NCI-H2081 treated with DMSO at 0.1 percent for 48 hours (cell line): ENCODE measurements at regions not wholly inside any gene's neighbourhood (a gene's known extent, or its start where the extent isn't known, plus 50 kb on each side); places are given as distances from the start of the nearest gene placed in this dataset.
"Not testable (repeated sequence)": the region's sequence is repeated elsewhere in the genome, so short reads cannot be mapped to it uniquely, and the experiment has no call there.

Experiments used
- DNase-seq: peaks from one replicate; lab custom pipeline; 2025; lab: John Stamatoyannopoulos, UW

DNA sequence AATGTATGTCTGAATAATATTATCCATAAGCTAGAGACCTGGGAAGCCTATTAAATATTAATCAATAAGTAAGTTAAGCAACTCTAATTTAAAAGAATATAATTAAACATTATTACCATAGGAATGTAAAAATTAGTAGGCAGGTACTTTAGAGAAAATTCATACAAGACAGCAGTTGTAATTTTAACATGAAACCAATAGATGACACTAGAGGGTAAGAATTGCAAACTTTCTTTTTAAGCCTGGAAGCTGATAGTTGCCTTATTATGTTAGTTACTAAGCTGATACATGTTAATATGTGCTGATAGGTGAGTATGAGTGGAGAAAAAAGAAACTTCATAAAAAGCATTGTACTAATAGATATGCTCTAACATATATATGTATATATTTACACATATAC lies 1157.4 kb downstream of the FAM133A start:
- peak; percentile 11 for DNase-seq

DNA sequence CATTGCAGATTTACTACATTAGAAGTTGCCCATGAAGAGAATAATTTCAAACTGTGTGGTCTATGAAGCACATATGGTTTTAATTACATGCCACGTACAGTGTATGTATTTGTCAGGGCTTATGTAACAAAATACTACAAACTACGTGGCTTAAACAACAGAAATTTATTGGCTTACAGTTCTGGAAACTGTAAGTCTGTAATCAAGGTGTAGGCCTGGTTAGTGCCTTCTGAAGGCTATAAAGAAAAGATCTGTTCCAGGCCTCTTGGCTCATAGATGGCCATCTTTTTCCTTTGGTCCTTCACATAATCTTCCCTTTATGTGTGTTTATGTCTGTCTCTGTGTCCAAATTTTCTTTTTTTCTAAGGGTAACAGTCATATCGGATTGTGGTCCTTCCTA lies 1160.2 kb downstream of the FAM133A start:
- DNase-seq, result no peak

DNA sequence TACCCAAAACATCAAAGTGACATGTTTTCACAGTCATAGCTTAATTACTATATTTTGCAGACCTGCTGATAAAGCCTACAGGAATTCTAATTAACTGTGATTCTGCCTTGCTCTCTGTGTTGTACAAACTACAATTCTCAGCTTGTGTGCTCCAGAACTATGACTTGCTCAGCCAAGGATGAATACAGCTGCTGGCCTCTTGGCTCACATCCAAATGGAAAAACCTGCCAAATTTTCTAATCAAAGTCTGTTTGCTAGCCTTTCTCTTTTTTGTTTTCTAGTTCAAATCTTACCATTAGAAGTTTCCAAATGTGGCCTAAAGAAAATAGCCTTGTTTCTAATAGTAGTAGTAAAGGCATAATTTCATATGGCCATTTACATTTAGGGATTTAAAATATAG lies 1176.8 kb downstream of the FAM133A start:
- DNase-seq, result peak; percentile 71

DNA sequence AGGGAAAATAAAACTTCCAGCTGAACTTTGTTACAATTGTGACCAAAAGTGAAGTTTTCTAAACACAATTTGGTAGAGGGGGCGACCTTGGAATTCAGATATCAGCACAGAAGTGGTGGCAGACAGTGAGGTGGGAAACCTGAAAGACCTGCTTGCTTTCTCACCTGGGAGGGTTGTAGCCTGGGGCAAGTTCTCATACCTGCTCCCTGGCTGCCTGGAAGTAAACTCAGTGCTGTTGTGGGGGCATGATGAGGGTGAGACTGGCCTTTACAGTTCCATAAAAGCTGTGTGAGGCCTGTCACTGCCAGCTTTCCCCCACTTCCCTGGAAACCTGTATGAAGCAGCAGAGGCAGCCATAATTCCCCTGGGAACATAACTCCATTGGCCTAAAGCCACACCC lies 1180.2 kb downstream of the FAM133A start:
- no peak for DNase-seq

DNA sequence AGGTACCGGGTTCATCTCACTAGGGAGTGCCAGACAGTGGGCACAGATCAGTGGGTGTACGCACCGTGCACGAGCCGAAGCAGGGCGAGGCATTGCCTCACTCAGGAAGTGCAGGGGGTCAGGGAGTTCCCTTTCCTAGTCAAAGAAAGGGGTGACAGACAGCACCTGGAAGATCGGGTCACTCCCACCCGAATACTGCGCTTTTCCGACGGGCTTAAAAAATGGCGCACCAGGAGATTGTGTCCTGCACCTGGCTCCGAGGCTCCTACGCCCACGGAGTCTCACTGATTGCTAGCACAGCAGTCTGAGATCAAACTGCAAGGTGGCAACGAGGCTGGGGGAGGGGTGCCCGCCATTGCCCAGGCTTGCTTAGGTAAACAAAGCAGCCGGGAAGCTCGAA lies 1188.5 kb downstream of the FAM133A start:
- DNase-seq, result not testable (repeated sequence)

DNA sequence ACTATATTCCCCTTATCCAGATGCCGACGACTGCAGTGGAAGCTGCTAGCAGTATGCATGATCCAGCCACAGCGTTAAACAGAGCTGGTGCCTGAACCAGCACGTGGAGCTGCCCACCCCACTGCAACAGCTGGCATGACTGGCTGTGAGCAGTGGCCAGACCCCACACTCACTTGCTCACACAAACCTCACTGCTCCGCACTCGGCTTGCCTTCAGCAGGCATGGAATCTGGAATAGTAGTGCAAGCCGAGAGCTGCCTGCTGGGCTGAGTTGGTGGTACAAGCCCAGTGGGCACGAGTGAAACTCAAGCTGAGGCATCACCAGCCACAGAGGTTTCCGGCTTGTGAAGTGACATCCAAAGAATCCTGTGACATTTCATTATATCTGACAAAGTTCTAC lies 1197.6 kb downstream of the FAM133A start:
- DNase-seq, result no peak

DNA sequence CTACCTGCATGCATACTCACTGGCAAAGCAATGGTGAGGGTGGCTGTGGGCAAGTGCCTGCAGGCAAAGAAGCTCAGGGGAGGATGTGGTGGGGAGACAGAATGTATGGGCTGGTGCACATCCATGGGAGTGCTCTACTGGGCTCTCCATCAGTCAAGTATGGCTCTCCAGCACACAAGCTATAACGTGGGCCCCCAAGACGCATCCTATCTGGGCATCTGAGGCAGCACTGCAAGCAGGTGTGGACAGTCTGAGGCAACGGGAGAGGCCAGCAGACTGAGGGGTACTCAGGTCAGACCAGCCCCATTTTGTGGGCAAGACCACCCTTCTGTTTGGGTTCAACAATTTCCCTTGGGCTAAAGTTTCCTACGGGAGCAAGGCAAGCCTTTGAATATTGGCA lies 1227.8 kb downstream of the FAM133A start:
- DNase-seq, result no peak

DNA sequence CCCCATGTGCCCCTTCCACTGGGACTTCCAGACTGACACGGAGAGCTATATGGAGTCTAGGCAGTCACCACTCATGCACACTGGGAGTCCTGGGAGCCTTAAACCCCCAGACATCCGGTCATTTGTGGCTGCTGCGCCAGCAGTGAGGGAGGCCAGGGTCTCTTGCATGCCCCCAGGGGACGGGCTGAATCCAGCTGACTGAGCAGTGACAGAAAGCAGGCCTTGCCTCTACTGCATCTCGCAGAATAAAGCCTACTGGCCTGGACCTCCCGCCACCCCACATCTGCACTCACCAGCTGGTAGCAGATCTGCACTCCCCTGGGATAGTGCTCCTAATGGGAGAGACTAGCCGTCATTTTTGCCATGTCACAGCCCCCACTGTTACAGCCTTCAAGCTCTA lies 1234.2 kb downstream of the FAM133A start:
- DNase-seq, result no peak

DNA sequence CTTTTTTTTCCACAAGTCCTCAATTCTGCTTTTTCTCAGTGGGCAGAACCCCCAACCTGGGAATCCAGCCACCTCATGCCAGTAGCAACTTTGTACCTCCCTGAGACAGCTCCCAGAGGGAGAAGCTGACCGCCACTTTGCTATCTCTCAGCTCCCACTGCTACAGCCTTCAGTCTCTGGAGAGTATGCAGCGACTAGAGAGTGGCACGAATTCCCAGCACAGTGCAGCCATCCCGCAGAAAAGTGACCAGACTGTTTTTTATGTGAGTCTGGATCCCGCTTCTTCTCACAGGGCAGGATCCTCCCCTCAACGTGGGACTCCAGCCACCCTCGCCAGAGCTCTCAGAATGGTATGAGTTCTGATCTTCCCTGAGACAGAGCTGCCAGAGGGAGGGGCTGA lies 1234.6 kb downstream of the FAM133A start:
- no peak for DNase-seq

DNA sequence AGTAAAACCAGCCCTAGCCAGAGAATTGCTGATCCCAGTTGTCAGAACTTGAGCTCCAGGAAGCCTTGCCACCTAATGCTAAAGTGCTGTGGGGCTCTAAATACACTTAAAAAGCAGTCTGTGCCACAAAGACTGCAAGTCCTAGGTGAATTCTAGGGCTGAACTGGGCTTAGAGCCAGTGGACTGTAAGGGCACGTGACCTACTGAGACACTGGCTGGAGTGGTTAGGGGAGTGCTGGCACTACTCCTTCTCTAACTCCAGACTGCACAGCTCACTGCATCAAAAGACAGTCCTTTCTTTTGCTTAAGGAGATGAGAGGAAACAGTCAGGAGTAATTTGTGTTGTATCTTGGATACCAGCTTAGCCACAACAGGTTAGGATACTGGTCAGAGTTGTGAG lies 1240.2 kb downstream of the FAM133A start:
- no peak for DNase-seq

DNA sequence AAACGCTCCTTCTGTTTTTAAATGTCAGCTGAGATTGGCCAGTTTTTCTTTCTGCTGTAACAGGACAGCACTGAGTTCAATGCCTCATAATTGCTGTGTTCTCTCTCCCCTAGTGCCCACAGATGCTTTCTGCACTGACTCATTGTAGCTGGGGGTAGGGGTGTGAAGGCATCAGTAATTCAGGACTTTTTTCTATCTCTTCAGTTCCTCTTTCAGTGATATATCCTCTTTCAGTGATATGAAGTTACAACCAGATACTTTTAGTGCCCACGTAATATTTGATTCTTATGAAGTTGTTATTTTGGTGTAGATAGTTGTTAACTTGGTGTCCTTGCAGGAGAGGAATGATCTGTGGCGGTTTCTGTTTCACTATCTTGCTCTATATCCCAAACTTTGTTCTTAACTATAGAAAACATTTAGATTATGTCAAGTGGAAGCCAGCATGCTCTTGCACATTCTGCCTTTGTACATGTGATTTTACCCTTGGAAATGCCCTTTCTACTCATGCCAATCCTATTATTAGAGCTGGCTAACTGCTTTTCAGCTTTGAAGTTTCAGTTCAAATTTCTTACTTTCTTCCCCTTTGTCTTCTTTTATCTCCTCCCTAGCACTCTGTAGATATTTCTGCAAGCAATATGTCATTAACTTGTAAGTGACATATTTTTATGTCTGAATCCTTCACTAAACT lies 1258.4 kb downstream of the FAM133A start:
- DNase-seq, result no peak

DNA sequence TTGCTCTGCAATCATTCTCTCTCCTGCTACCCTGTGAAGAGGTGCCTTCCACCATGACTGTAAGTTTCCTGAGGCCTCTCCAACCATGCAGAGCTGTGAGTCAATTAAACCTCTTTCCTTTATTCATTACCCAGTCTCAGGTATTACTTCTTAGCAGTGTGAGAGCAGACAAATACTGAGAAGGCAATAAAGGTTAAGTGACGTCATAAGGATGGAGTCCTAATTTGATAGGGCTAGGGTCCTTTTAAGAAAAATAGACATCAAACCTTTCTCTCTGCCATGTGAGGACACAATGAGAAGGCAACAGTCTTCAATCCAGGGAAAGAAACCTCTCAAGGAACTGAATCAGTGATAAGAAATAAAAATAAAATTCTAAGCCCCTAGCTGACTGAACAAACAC lies 1262.7 kb downstream of the FAM133A start:
- no peak for DNase-seq

DNA sequence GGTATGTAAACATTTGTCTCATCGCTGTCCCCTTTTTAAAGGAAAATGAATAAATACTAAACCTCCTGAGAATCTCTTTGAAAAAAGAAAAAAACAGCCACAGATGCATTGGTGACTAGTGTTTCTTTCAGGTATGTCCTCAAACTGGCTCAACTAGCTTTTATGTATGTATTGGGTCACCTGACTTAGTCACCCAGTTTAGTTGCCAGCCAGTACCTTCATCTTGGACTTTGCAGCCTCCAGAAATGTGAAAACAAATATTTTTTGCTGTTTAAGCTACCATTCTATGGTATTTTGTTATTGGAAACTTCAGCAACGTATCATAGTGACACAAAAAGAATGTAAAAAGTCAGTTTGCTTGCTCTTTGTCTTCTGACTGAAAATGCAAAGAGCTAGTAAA lies 1263.5 kb downstream of the FAM133A start:
- no peak for DNase-seq

DNA sequence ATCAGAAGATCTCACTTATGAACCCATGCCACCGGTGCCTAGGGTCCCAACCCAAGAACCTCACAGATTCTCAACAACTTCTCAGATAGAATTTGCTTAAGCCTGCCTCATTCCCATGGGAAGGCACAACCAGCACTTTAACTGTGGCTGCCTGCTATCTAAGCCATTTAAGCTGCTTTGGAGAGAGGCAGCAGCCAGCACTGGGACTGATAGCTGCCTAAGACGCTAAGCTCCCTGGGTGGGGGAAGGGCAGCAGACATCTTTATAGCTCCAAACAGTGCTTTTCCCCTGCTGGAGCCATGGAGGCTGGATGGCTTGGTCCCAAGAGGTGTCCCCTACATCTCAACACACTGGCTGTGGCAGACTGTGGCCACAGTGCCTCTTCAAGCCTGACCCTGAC lies 1268.6 kb downstream of the FAM133A start:
- DNase-seq, result no peak

DNA sequence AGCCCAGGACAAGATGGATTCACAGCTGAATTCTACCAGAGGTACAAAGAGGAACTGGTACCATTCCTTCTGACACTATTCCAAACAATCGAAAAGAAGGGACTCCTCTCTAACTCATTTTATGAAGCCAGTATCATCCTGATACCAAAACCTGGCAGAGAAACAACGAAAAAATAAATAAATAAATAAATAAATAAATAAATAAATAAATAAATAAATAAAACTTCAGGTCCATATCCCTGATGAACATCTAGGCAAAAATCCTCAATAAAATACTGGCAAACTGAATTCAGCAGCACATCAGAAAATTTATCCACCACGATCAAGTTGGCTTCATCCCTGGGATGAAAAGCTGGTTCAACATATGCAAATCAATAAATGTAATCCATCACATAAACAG lies 1272.1 kb downstream of the FAM133A start:
- not testable (repeated sequence) for DNase-seq

DNA sequence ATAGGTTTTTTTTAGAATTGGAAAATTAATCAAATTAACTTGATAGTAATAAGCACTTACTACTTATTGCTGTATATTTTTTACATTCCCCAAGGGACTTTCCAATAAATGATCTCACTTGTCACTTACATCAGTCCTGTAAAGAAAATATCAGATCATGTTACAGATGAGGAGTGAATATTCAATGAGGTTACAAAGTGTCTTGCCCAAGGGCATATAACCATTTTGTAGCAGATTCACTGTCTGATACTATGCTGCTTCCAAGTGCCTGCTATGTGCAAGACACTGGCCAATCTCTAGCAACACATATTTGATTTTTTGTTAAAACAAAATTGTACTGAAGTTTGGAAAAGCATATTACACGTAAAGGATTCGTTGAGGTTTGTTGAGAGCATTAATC lies 1287.7 kb downstream of the FAM133A start:
- DNase-seq, result no peak

DNA sequence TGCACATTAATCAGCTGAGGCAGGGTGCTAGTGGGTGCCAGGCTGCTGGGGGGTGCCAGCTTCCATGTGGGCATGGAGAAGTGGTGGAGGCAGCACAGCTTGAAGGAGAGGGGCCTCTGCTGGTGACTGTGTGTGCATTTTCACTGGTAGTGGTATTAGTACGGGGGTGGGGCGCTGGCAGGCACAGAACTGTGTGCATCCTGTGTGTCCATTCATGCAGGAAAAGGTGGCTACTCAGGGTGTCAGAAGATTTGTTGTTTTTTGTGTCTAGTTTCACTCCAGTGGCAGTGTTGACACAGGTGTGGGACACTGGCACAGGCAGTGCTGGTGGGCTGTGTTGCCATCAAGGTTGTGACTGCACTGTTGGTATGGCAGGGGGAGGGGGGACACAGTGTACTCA lies 1303.6 kb downstream of the FAM133A start:
- no peak for DNase-seq

DNA sequence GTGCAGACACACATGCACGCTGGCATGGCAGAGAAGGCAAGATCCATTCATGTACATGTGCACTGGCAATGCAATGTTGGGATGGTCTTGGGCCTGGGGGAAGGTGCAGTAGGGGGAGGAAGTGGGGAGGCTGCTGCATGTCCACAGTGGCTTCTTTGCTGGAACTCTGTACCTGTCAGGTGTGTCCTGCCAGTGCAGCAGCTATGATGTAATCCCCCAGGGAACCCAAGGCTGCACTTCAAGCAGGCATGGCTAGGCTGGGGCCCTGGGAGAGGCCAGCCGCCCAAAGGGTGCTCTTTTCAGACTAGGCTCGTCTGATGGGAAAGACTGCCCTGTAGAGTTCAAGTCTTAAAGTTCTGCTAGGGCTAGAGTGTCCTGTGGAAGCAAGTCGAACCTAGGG lies 1304.0 kb downstream of the FAM133A start:
- DNase-seq, result no peak
